ENCODE measurements at regions not wholly inside any gene's neighbourhood (a gene's known extent, or its start where the extent isn't known, plus 50 kb on each side); places are given as distances from the start of the nearest gene placed in this dataset.

DNA sequence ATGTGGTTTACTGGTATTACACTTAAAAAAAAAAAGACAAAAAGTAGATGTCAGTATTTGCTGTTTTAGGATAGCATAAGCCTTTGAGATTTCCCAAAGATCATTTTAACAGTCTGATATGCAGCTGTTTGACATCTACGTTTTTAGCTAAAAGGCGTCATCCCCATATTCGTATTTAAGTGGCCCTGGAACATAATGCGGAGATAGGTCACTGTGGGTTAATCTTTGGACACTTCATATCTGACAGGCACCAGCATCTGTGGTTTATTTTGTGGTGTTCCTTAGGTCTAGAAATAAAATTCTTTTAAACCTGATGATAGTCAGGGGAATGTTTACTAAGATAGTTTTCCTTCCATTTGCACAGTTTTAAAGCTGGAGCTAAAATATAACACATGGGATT is 313.7 kb downstream of the SOX4 start:
- no peaks in the 10 kb centered on the region; the same call in 1 of the 2 replicates for H3K36me3 ChIP-seq (ENCODE audit: control insufficient read depth, insufficient read depth, low read length)
- no peak overlapping the region for H4K91ac ChIP-seq (ENCODE audit: insufficient read depth, low read depth, low read length)
- H3K9me1 ChIP-seq (ENCODE audit: insufficient read depth, low read length) = no peaks in the 10 kb centered on the region
- H4K20me1 ChIP-seq (ENCODE audit: insufficient read depth, low read length) = no peaks in the 10 kb centered on the region
- no peaks in the 10 kb centered on the region for H3K4me1 ChIP-seq (ENCODE audit: control insufficient read depth, insufficient read depth, low read length)
- H2AK9ac ChIP-seq (replicated peaks; ENCODE audit: low read depth, low read length, poor library complexity) = no peak overlapping the region
- H3K4me2 ChIP-seq (ENCODE audit: low read depth, low read length) = no peak overlapping the region
- H2BK120ac ChIP-seq (ENCODE audit: low read depth, low read length) = no peak overlapping the region
- TF ChIP-seq RFX5 (IDR thresholded peaks at IDR 0.05; ENCODE audit: low read depth, low read length) = no peak
- TF ChIP-seq, protein P1, sequence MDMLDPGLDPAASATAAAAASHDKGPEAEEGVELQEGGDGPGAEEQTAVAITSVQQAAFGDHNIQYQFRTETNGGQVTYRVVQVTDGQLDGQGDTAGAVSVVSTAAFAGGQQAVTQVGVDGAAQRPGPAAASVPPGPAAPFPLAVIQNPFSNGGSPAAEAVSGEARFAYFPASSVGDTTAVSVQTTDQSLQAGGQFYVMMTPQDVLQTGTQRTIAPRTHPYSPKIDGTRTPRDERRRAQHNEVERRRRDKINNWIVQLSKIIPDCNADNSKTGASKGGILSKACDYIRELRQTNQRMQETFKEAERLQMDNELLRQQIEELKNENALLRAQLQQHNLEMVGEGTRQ (IDR thresholded peaks at IDR 0.05; ENCODE audit: low read depth, low read length) = no peak
- TF ChIP-seq, protein P2, sequence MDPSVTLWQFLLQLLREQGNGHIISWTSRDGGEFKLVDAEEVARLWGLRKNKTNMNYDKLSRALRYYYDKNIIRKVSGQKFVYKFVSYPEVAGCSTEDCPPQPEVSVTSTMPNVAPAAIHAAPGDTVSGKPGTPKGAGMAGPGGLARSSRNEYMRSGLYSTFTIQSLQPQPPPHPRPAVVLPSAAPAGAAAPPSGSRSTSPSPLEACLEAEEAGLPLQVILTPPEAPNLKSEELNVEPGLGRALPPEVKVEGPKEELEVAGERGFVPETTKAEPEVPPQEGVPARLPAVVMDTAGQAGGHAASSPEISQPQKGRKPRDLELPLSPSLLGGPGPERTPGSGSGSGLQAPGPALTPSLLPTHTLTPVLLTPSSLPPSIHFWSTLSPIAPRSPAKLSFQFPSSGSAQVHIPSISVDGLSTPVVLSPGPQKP (IDR thresholded peaks at IDR 0.05; ENCODE audit: borderline replicate concordance, low read depth, low read length) = no peak
- no peak for TF ChIP-seq RAD21 (IDR thresholded peaks at IDR 0.05; ENCODE audit: low read length)
- TF ChIP-seq, protein P3, sequence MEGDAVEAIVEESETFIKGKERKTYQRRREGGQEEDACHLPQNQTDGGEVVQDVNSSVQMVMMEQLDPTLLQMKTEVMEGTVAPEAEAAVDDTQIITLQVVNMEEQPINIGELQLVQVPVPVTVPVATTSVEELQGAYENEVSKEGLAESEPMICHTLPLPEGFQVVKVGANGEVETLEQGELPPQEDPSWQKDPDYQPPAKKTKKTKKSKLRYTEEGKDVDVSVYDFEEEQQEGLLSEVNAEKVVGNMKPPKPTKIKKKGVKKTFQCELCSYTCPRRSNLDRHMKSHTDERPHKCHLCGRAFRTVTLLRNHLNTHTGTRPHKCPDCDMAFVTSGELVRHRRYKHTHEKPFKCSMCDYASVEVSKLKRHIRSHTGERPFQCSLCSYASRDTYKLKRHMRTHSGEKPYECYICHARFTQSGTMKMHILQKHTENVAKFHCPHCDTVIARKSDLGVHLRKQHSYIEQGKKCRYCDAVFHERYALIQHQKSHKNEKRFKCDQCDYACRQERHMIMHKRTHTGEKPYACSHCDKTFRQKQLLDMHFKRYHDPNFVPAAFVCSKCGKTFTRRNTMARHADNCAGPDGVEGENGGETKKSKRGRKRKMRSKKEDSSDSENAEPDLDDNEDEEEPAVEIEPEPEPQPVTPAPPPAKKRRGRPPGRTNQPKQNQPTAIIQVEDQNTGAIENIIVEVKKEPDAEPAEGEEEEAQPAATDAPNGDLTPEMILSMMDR (conservative IDR thresholded peaks at IDR 0.05; ENCODE audit: low read depth, low read length) = no peak
- TF ChIP-seq POLR2A (IDR thresholded peaks at IDR 0.05; ENCODE audit: low read depth, low read length) = no peak
- no peak for TF ChIP-seq RCOR1 (IDR thresholded peaks at IDR 0.05; ENCODE audit: insufficient replicate concordance, low read length)
- no peak for TF ChIP-seq BHLHE40 (IDR thresholded peaks at IDR 0.05; ENCODE audit: low read depth, low read length)
- no peak for TF ChIP-seq MXI1 (IDR thresholded peaks at IDR 0.05; ENCODE audit: borderline replicate concordance, low read depth, low read length)
- no peak for TF ChIP-seq FOS (IDR thresholded peaks at IDR 0.05; ENCODE audit: low read depth, low read length)
- no peak for TF ChIP-seq MAZ (IDR thresholded peaks at IDR 0.05; ENCODE audit: borderline replicate concordance, low read depth, low read length)
- no peak for TF ChIP-seq MAFK (IDR thresholded peaks at IDR 0.05; ENCODE audit: low read depth, low read length)
- TF ChIP-seq SMC3 (IDR thresholded peaks at IDR 0.05; ENCODE audit: low read depth, low read length) = no peak
- no peak for TF ChIP-seq NFE2L2 (IDR thresholded peaks at IDR 0.05; ENCODE audit: low read depth, low read length)
- TF ChIP-seq CHD1 (IDR thresholded peaks at IDR 0.05; ENCODE audit: low read depth, low read length) = no peak
- no peak for TF ChIP-seq CEBPB (IDR thresholded peaks at IDR 0.05; ENCODE audit: low read depth, low read length)
- H3K4ac ChIP-seq (ENCODE audit: low read depth, low read length) = no peak overlapping the region
- POLR2A ChIA-PET (ENCODE audit: unreplicated experiment) = no interaction called here
- intact Hi-C loops (cut with micrococcal nuclease) = no loop called here
- in situ Hi-C loops (cut with MboI; ENCODE audit: low sequenced_read_pairs) = no loop called here
- ATAC-seq (ENCODE audit: low read depth) (no peak), DNase-seq (no peak)
- no peak overlapping the region for H4K8ac ChIP-seq (ENCODE audit: low read depth in 2 of 2, low read length in 2 of 2)
- dilution Hi-C loops (cut with HindIII; ENCODE audit: low sequenced_read_pairs, unreplicated experiment) = no loop called here
- no peak overlapping the region for H3K56ac ChIP-seq (ENCODE audit: extremely low read depth, insufficient read depth, low read length)
- CTCF ChIA-PET = no interaction called here
- no peak overlapping the region for H4K5ac ChIP-seq (ENCODE audit: low read depth, low read length)
- BruUV-seq (replicated peaks) = no TSS peak
- no CpG with 5 or more reads among the region's 4 CpGs for WGBS, 2 experiments (ENCODE audit: extremely low coverage in 2 of 2, insufficient read length in 1 of 2)
- H2BK15ac ChIP-seq (ENCODE audit: low read depth, low read length) = no peak overlapping the region
- H2BK5ac ChIP-seq (ENCODE audit: low read depth, low read length, poor library complexity, severe bottlenecking) = no peak overlapping the region
- no peak overlapping the region for H3K23ac ChIP-seq (ENCODE audit: low read depth, low read length)
- no peaks in the 10 kb centered on the region for H3K27me3 ChIP-seq (ENCODE audit: control insufficient read depth, insufficient read depth, low read length)
- 0 out of 2 replicates have a peak overlapping the region, but pooled peaks have one; percentile 33 for H2AK5ac ChIP-seq (ENCODE audit: low read depth, low read length)
- no peak overlapping the region for H2AFZ ChIP-seq (replicated peaks; ENCODE audit: low read length, poor library complexity)
- no peak overlapping the region for H2BK20ac ChIP-seq (ENCODE audit: low read depth, low read length)
- H3K4me3 ChIP-seq (ENCODE audit: insufficient read depth, low read depth, low read length) = no peak overlapping the region
- no peak overlapping the region for H3K9ac ChIP-seq (ENCODE audit: low read depth, low read length)
- H3K79me1 ChIP-seq (ENCODE audit: low read depth in 1 of 2, low read length in 2 of 2) = no peaks in the 10 kb centered on the region
- H3K14ac ChIP-seq (replicated peaks; ENCODE audit: low read depth, low read length) = no peak overlapping the region
- H3K18ac ChIP-seq (ENCODE audit: low read depth, low read length) = no peak overlapping the region
- H3K9me3 ChIP-seq (ENCODE audit: control insufficient read depth, insufficient read depth, low read length) = no peaks in the 10 kb centered on the region
- H3K27ac ChIP-seq (ENCODE audit: insufficient read depth, low read length) = no peak overlapping the region
